Activated effector memory CD4-positive, alpha-beta T cell treated with anti-CD3 and anti-CD28 coated beads, Interleukin-2, amount 50 U/mL, for 16 hours (primary cell): ENCODE measurements at regions not wholly inside any gene's neighbourhood (a gene's known extent, or its start where the extent isn't known, plus 50 kb on each side); places are given as distances from the start of the nearest gene placed in this dataset.
"Not testable (repeated sequence)": the region's sequence is repeated elsewhere in the genome, so short reads cannot be mapped to it uniquely, and the experiment has no call there.

Experiments used
- DNase-seq: peaks from one replicate; pipeline ENCODE4 v3.0.0-alpha.2; 2020

- DNase-seq: no peak
Observed at GRCh38 chr6:165842281-165842936, 179.4 kb upstream of the PDE10A start.

- DNase-seq: no peak
Observed at GRCh38 chr6:165841153-165841558, 178.1 kb upstream of the PDE10A start.

GRCh38 chr6:165837948-165838745, 175.1 kb upstream of the PDE10A start:
- no peak for DNase-seq

GRCh38 chr6:165836648-165837047, 173.6 kb upstream of the PDE10A start:
- DNase-seq: not testable (repeated sequence)

- DNase-seq: no peak
Observed at GRCh38 chr6:165835410-165835851, 172.4 kb upstream of the PDE10A start.

GRCh38 chr6:165834613-165835259, 171.7 kb upstream of the PDE10A start:
- no peak for DNase-seq

GRCh38 chr6:165833355-165833754, 170.3 kb upstream of the PDE10A start:
- no peak for DNase-seq

- no peak for DNase-seq
Observed at GRCh38 chr6:165831812-165832510, 168.9 kb upstream of the PDE10A start.

GRCh38 chr6:165830761-165831160, 167.7 kb upstream of the PDE10A start:
- no peak for DNase-seq

- no peak for DNase-seq
Observed at GRCh38 chr6:165829376-165829775, 166.3 kb upstream of the PDE10A start.

- DNase-seq: no peak
Observed at GRCh38 chr6:165827190-165827518, 164.1 kb upstream of the PDE10A start.

- no peak for DNase-seq
Observed at GRCh38 chr6:165826487-165827189, 163.6 kb upstream of the PDE10A start.

- DNase-seq: no peak
Observed at GRCh38 chr6:165825256-165825815, 162.3 kb upstream of the PDE10A start.

- no peak for DNase-seq
Observed at GRCh38 chr6:165823609-165824326, 160.7 kb upstream of the PDE10A start.

GRCh38 chr6:165822501-165822900, 159.5 kb upstream of the PDE10A start:
- no peak for DNase-seq

GRCh38 chr6:165821754-165822153, 158.7 kb upstream of the PDE10A start:
- no peak for DNase-seq

GRCh38 chr6:165820934-165821333, 157.9 kb upstream of the PDE10A start:
- no peak for DNase-seq

GRCh38 chr6:165820407-165820806, 157.4 kb upstream of the PDE10A start:
- no peak for DNase-seq

- DNase-seq: no peak
Observed at GRCh38 chr6:165819394-165819793, 156.4 kb upstream of the PDE10A start.

GRCh38 chr6:165818200-165818599, 155.2 kb upstream of the PDE10A start:
- no peak for DNase-seq

GRCh38 chr6:165817771-165818170, 154.7 kb upstream of the PDE10A start:
- no peak for DNase-seq

- DNase-seq: no peak
Observed at GRCh38 chr6:165817148-165817547, 154.1 kb upstream of the PDE10A start.
